ENCODE measurements at regions not wholly inside any gene's neighbourhood (a gene's known extent, or its start where the extent isn't known, plus 50 kb on each side); places are given as distances from the start of the nearest gene placed in this dataset.

GRCh38 chr17:71032746-71033273 lies 863.5 kb downstream of the KCNJ2 start:
- no peak for TF ChIP-seq CTCF (IDR thresholded peaks at IDR 0.05; ENCODE audit: insufficient read depth, low read depth, low read length, missing control alignments)
- DNase-seq (ENCODE audit: low read depth) = no peak

GRCh38 chr17:71033336-71033735 lies 864.0 kb downstream of the KCNJ2 start:
- TF ChIP-seq CTCF (IDR thresholded peaks at IDR 0.05; ENCODE audit: insufficient read depth, low read depth, low read length, missing control alignments) = no peak
- H3K4me3 ChIP-seq (ENCODE audit: low read length) = no peak overlapping the region
- no peak for DNase-seq (ENCODE audit: low read depth)

More at GRCh38 chr17:71032746-71033273, 863.5 kb downstream of the KCNJ2 start:
- H3K4me3 ChIP-seq (ENCODE audit: low read length) = no peak overlapping the region

- no peak overlapping the region for H3K4me3 ChIP-seq (ENCODE audit: low read length)
- no peak for TF ChIP-seq CTCF (IDR thresholded peaks at IDR 0.05; ENCODE audit: insufficient read depth, low read depth, low read length, missing control alignments)
- DNase-seq (ENCODE audit: low read depth) = no peak
These were observed 865.9 kb downstream of the KCNJ2 start for GRCh38 chr17:71035226-71035625.

GRCh38 chr17:71037386-71037785 lies 868.1 kb downstream of the KCNJ2 start:
- no peak overlapping the region for H3K4me3 ChIP-seq (ENCODE audit: low read length)
- no peak for DNase-seq (ENCODE audit: low read depth)
- TF ChIP-seq CTCF (IDR thresholded peaks at IDR 0.05; ENCODE audit: insufficient read depth, low read depth, low read length, missing control alignments) = no peak

GRCh38 chr17:71039391-71039790 lies 870.1 kb downstream of the KCNJ2 start:
- H3K4me3 ChIP-seq (ENCODE audit: low read length) = no peak overlapping the region
- TF ChIP-seq CTCF (IDR thresholded peaks at IDR 0.05; ENCODE audit: insufficient read depth, low read depth, low read length, missing control alignments) = no peak
- no peak for DNase-seq (ENCODE audit: low read depth)

- H3K4me3 ChIP-seq (ENCODE audit: low read length) = no peak overlapping the region
- no peak for DNase-seq (ENCODE audit: low read depth)
- no peak for TF ChIP-seq CTCF (IDR thresholded peaks at IDR 0.05; ENCODE audit: insufficient read depth, low read depth, low read length, missing control alignments)
These were observed 883.6 kb downstream of the KCNJ2 start for GRCh38 chr17:71052971-71053370.

- TF ChIP-seq CTCF (IDR thresholded peaks at IDR 0.05; ENCODE audit: insufficient read depth, low read depth, low read length, missing control alignments) = no peak
- DNase-seq (ENCODE audit: low read depth) = peak; percentile 18
- H3K4me3 ChIP-seq (ENCODE audit: low read length) = no peak overlapping the region
These were observed 885.8 kb downstream of the KCNJ2 start for GRCh38 chr17:71055128-71055527.
